Peyer's patch (tissue), 4 donors: ENCODE measurements at regions not wholly inside any gene's neighbourhood (a gene's known extent, or its start where the extent isn't known, plus 50 kb on each side); places are given as distances from the start of the nearest gene placed in this dataset.

Source experiments
- CTCF ChIP-seq, 6 experiments: fragments of 450-650 bp in 4 of 6; fragments of 200-600 bp in 2 of 6; sonication (generic) in 1 of 6; IDR thresholded peaks; one replicate each; pipeline ENCODE4 v1.5.1; 2017 to 2019; ENCODE audit warnings: antibody characterized with exemption in 6 of 6, mild to moderate bottlenecking in 3 of 6, moderate library complexity in 1 of 6
- POLR2A ChIP-seq, 2 donors: fragments of 450-650 bp; IDR thresholded peaks; one replicate each; pipeline ENCODE4 v1.5.1; 2017; ENCODE audit warnings: antibody characterized with exemption in 2 of 2, mild to moderate bottlenecking in 2 of 2, moderate library complexity in 2 of 2

- no peak for TF ChIP-seq CTCF (IDR thresholded peaks at IDR 0.05)
- TF ChIP-seq POLR2A (IDR thresholded peaks at IDR 0.05): no peak
These were observed 878.4 kb upstream of the EDIL3 start for GRCh38 chr5:85263125-85263524.
